GM23338 (cell line): ENCODE measurements at regions not wholly inside any gene's neighbourhood (a gene's known extent, or its start where the extent isn't known, plus 50 kb on each side); places are given as distances from the start of the nearest gene placed in this dataset.
"Not testable (repeated sequence)": the region's sequence is repeated elsewhere in the genome, so short reads cannot be mapped to it uniquely, and the experiment has no call there.

ENCODE experiments used
- ATAC-seq: fragments of 200-7000 bp; cut with Tn5 transposase; 3 replicates; pipeline ENCODE4 v1.9.1; 2020
- DNase-seq: peaks from one replicate; pipeline ENCODE4 v3.0.0-alpha.2; 2015; ENCODE audit warnings: low spot score
- H2AFZ ChIP-seq: fragments of 200-600 bp; sonication (generic); 2 replicates; pipeline ENCODE4 v1.8.0; 2016; ENCODE audit warnings: antibody characterized with exemption, mild to moderate bottlenecking, moderate library complexity
- H3F3A ChIP-seq: fragments of 200-600 bp; sonication (generic); replicated peaks from 2 replicates; pipeline ENCODE4 v1.8.0; 2017; ENCODE audit warnings: antibody characterized with exemption, mixed run types, low read depth
- H3K27ac ChIP-seq: fragments of 200-600 bp; sonication (generic); 2 replicates; pipeline ENCODE4 v1.6.1; 2016; ENCODE audit warnings: low read depth
- H3K27me3 ChIP-seq: fragments of 200-600 bp; sonication (generic); 2 replicates; pipeline ENCODE4 v1.8.0; 2016; ENCODE audit warnings: mild to moderate bottlenecking, mixed run types, moderate library complexity; ENCODE audit not compliant: insufficient read depth
- H3K36me3 ChIP-seq: fragments of 200-600 bp; sonication (generic); 2 replicates; pipeline ENCODE4 v1.8.0; 2016; ENCODE audit warnings: mild to moderate bottlenecking; ENCODE audit not compliant: insufficient read depth
- H3K4me1 ChIP-seq: fragments of 200-600 bp; sonication (generic); 2 replicates; pipeline ENCODE4 v1.8.0; 2016; ENCODE audit warnings: mild to moderate bottlenecking, moderate library complexity; ENCODE audit not compliant: insufficient read depth
- H3K4me2 ChIP-seq: fragments of 200-600 bp; sonication (generic); 2 replicates; pipeline ENCODE4 v1.7.1; 2017; ENCODE audit warnings: mixed run types
- H3K4me3 ChIP-seq: fragments of 200-600 bp; sonication (generic); 2 replicates; pipeline ENCODE4 v1.6.1; 2016; ENCODE audit warnings: mixed run types
- H3K79me2 ChIP-seq: fragments of 200-600 bp; sonication (generic); replicated peaks from 2 replicates; pipeline ENCODE4 v1.8.0; 2017; ENCODE audit warnings: mild to moderate bottlenecking; ENCODE audit not compliant: insufficient read depth
- H3K9me2 ChIP-seq: fragments of 200-600 bp; sonication (generic); 2 replicates; pipeline ENCODE4 v1.8.0; 2017; ENCODE audit not compliant: insufficient read depth
- H4K20me1 ChIP-seq: fragments of 200-600 bp; sonication (generic); replicated peaks from 2 replicates; pipeline ENCODE4 v1.8.0; 2017; ENCODE audit warnings: mild to moderate bottlenecking; ENCODE audit not compliant: insufficient read depth
- H3K27ac Mint-ChIP-seq: 2 replicates; pipeline ENCODE4 v1.8.0; 2020; ENCODE audit warnings: inconsistent platforms, mild to moderate bottlenecking, moderate library complexity, mixed read lengths
- H3K27me3 Mint-ChIP-seq: 3 replicates; pipeline ENCODE4 v1.8.0; 2022; ENCODE audit warnings: low read depth, mild to moderate bottlenecking, moderate library complexity, mixed read lengths, inconsistent platforms; ENCODE audit not compliant: insufficient read depth, poor library complexity
- H3K36me3 Mint-ChIP-seq: 3 replicates; pipeline ENCODE4 v1.8.0; 2021; ENCODE audit warnings: low read depth, mild to moderate bottlenecking, inconsistent platforms, moderate library complexity, mixed read lengths
- H3K4me1 Mint-ChIP-seq: 3 replicates; pipeline ENCODE4 v1.8.0; 2020; ENCODE audit warnings: mild to moderate bottlenecking, inconsistent platforms, mixed read lengths
- H3K4me3 Mint-ChIP-seq: 3 replicates; pipeline ENCODE4 v1.8.0; 2021; ENCODE audit warnings: moderate library complexity, mild to moderate bottlenecking, inconsistent platforms, mixed read lengths
- H3K9me3 Mint-ChIP-seq: 3 replicates; pipeline ENCODE4 v1.8.0; 2020; ENCODE audit warnings: moderate library complexity, mild to moderate bottlenecking, inconsistent platforms, mixed read lengths
- CREB1 ChIP-seq: fragments of 250-450 bp; sonication (Bioruptor Pico); IDR thresholded peaks from 2 replicates; pipeline ENCODE4 v1.5.0; 2020; ENCODE audit warnings: low read depth, mild to moderate bottlenecking, moderate library complexity
- ETS1 ChIP-seq: IDR thresholded peaks from 2 replicates; pipeline ENCODE4 v1.6.1; 2016; ENCODE audit warnings: antibody characterized with exemption
- EZH2 ChIP-seq: fragments of 200-600 bp; sonication (generic); IDR thresholded peaks from one replicate; pipeline ENCODE4 v1.8.0; 2017; ENCODE audit warnings: antibody characterized with exemption, mild to moderate bottlenecking, low read depth; ENCODE audit not compliant: unreplicated experiment
- EZH2phosphoT487 ChIP-seq: fragments of 200-600 bp; sonication (generic); IDR thresholded peaks from one replicate; pipeline ENCODE4 v1.8.1; 2018; ENCODE audit warnings: antibody characterized with exemption; ENCODE audit not compliant: unreplicated experiment
- JUNB ChIP-seq: IDR thresholded peaks from one replicate; pipeline ENCODE4 v1.6.1; 2016; ENCODE audit warnings: antibody characterized with exemption; ENCODE audit not compliant: unreplicated experiment
- STAT1 ChIP-seq: IDR thresholded peaks from one replicate; pipeline ENCODE4 v1.6.1; 2016; ENCODE audit warnings: antibody characterized with exemption; ENCODE audit not compliant: unreplicated experiment
- ZNF114 ChIP-seq: fragments of 250-450 bp; sonication (Bioruptor Pico); IDR thresholded peaks from 2 replicates; pipeline ENCODE4 v1.5.0; 2020; ENCODE audit warnings: mild to moderate bottlenecking, moderate library complexity
- ZNF462 ChIP-seq: fragments of 250-450 bp; sonication (Bioruptor Pico); IDR thresholded peaks from 2 replicates; pipeline ENCODE4 v1.5.0; 2020; ENCODE audit warnings: mild to moderate bottlenecking, moderate library complexity
- TF ChIP-seq, protein P1 (sequence below), 2 experiments: fragments of 200-600 bp in 1 of 2; sonication (generic) in 1 of 2; conservative IDR thresholded peaks; 2 replicates each; pipeline versions ENCODE4 v1.5.1 to v1.6.1; 2016 to 2017; ENCODE audit warnings: antibody characterized with exemption in 2 of 2, low read depth in 2 of 2, mild to moderate bottlenecking in 2 of 2, moderate library complexity in 1 of 2

GRCh38 chr11:37145434-37145833 is 547.4 kb upstream of the RAG2 start:
- ATAC-seq, H3F3A ChIP-seq, H3K27ac Mint-ChIP-seq, H3K4me1 Mint-ChIP-seq, H3K27ac ChIP-seq, H4K20me1 ChIP-seq, H3K4me1 ChIP-seq, H3K4me2 ChIP-seq, H3K4me3 Mint-ChIP-seq, DNase-seq, H3K9me2 ChIP-seq, H3K4me3 ChIP-seq, H3K27me3 Mint-ChIP-seq, H3K79me2 ChIP-seq, H3K27me3 ChIP-seq, H2AFZ ChIP-seq: not testable (repeated sequence)
- Mint-ChIP-seq H3K36me3 (peaks cover 35% of the 10 kb centered on the region), H3K9me3 (peaks cover 95% of the 10 kb centered on the region)
- peaks cover 11% of the 10 kb centered on the region; the same call in 1 of the 2 replicates for H3K36me3 ChIP-seq

- no peaks in the 10 kb centered on the region for H3K4me1 ChIP-seq
- no peak overlapping the region for H3K27ac Mint-ChIP-seq
- H3K4me2 ChIP-seq = no peak overlapping the region
- H3K4me3 Mint-ChIP-seq = no peak overlapping the region
- DNase-seq = no peak
- no peaks in the 10 kb centered on the region for H3K79me2 ChIP-seq
- H2AFZ ChIP-seq = no peak overlapping the region
- TF ChIP-seq ETS1 = no peak
- TF ChIP-seq ZNF114 (CRISPR knock-in tag) = no peak
- no peak for TF ChIP-seq ZNF462
- no peak for TF ChIP-seq JUNB
- no peak for TF ChIP-seq CREB1 (CRISPR knock-in tag)
- TF ChIP-seq, protein P1, sequence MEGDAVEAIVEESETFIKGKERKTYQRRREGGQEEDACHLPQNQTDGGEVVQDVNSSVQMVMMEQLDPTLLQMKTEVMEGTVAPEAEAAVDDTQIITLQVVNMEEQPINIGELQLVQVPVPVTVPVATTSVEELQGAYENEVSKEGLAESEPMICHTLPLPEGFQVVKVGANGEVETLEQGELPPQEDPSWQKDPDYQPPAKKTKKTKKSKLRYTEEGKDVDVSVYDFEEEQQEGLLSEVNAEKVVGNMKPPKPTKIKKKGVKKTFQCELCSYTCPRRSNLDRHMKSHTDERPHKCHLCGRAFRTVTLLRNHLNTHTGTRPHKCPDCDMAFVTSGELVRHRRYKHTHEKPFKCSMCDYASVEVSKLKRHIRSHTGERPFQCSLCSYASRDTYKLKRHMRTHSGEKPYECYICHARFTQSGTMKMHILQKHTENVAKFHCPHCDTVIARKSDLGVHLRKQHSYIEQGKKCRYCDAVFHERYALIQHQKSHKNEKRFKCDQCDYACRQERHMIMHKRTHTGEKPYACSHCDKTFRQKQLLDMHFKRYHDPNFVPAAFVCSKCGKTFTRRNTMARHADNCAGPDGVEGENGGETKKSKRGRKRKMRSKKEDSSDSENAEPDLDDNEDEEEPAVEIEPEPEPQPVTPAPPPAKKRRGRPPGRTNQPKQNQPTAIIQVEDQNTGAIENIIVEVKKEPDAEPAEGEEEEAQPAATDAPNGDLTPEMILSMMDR (conservative IDR thresholded peaks at IDR 0.05; ENCODE audit: low read depth in 2 of 2) = no peak
- no peak for TF ChIP-seq EZH2phosphoT487
- TF ChIP-seq STAT1 = no peak
- no peak for TF ChIP-seq EZH2
- no peaks in the 10 kb centered on the region for H4K20me1 ChIP-seq
- no peak overlapping the region for H3K27ac ChIP-seq
- peaks cover 31% of the 10 kb centered on the region for H3K36me3 Mint-ChIP-seq
- no peaks in the 10 kb centered on the region for H3K9me2 ChIP-seq
- no peak for ATAC-seq
- H3K27me3 ChIP-seq = no peaks in the 10 kb centered on the region
- H3K4me3 ChIP-seq = no peak overlapping the region; the same call in 1 of the 2 replicates
- no peaks in the 10 kb centered on the region for H3F3A ChIP-seq
- peaks cover 17% of the 10 kb centered on the region; the same call in 1 of the 2 replicates for H3K36me3 ChIP-seq
- H3K27me3 Mint-ChIP-seq = peaks cover under 1% of the 10 kb centered on the region
- H3K4me1 Mint-ChIP-seq = no peaks in the 10 kb centered on the region
- peaks cover 93% of the 10 kb centered on the region for H3K9me3 Mint-ChIP-seq
Measured at GRCh38 chr11:37142591-37142990, 544.6 kb upstream of the RAG2 start.
